H9 (cell line): ENCODE measurements at regions not wholly inside any gene's neighbourhood (a gene's known extent, or its start where the extent isn't known, plus 50 kb on each side); places are given as distances from the start of the nearest gene placed in this dataset.

Source experiments
- DNase-seq: peaks from one replicate; pipeline ENCODE4 v3.0.0-alpha.2; 2017
- H2AFZ ChIP-seq: one replicate; pipeline ENCODE4 v1.6.1; 2013; ENCODE audit warnings: mild to moderate bottlenecking, low read length, control low read depth, moderate library complexity
- H2AK5ac ChIP-seq: 2 replicates; pipeline ENCODE4 v1.6.1; 2013; ENCODE audit warnings: low read length, control low read depth, mixed read lengths; ENCODE audit not compliant: insufficient read length
- H2BK120ac ChIP-seq: one replicate; pipeline ENCODE4 v1.6.1; 2013; ENCODE audit warnings: low read depth, mild to moderate bottlenecking, low read length, control low read depth, inconsistent platforms; ENCODE audit not compliant: poor library complexity, severe bottlenecking
- H2BK12ac ChIP-seq: 2 replicates; pipeline ENCODE4 v1.6.1; 2013; ENCODE audit warnings: low read length, control low read depth, mixed read lengths, low read depth; ENCODE audit not compliant: insufficient read length
- H2BK15ac ChIP-seq: 2 replicates; pipeline ENCODE4 v1.6.1; 2013; ENCODE audit warnings: low read depth, low read length, control low read depth
- H2BK20ac ChIP-seq: one replicate; pipeline ENCODE4 v1.6.1; 2013; ENCODE audit warnings: low read depth, mild to moderate bottlenecking, low read length, control low read depth, inconsistent platforms; ENCODE audit not compliant: poor library complexity, severe bottlenecking
- H2BK5ac ChIP-seq: 2 replicates; pipeline ENCODE4 v1.6.1; 2013; ENCODE audit warnings: low read length, control low read depth, mixed read lengths; ENCODE audit not compliant: insufficient read length
- H3K14ac ChIP-seq: 2 replicates; pipeline ENCODE4 v1.6.1; 2013; ENCODE audit warnings: low read length, control low read depth; ENCODE audit not compliant: insufficient read depth
- H3K18ac ChIP-seq: 2 replicates; pipeline ENCODE4 v1.6.1; 2013; ENCODE audit warnings: low read depth, mild to moderate bottlenecking, mixed read lengths, low read length, control low read depth; ENCODE audit not compliant: insufficient read length
- H3K23ac ChIP-seq: 2 replicates; pipeline ENCODE4 v1.6.1; 2013; ENCODE audit warnings: low read length, control low read depth, mixed read lengths, low read depth; ENCODE audit not compliant: insufficient read length
- H3K23me2 ChIP-seq: 2 replicates; pipeline ENCODE4 v1.6.1; 2013; ENCODE audit warnings: low read depth, mild to moderate bottlenecking, mixed read lengths, low read length, control low read depth; ENCODE audit not compliant: insufficient read length, poor library complexity, severe bottlenecking
- H3K27ac ChIP-seq: 2 replicates; pipeline ENCODE4 v1.5.1; 2013; ENCODE audit warnings: low read length, control low read depth, mixed read lengths, low read depth; ENCODE audit not compliant: insufficient read length
- H3K27me3 ChIP-seq: 2 replicates; pipeline ENCODE4 v1.6.1; 2013; ENCODE audit warnings: low read length, control low read depth, inconsistent platforms; ENCODE audit not compliant: insufficient read depth
- H3K4ac ChIP-seq: 2 replicates; pipeline ENCODE4 v1.6.1; 2013; ENCODE audit warnings: low read depth, mild to moderate bottlenecking, control low read depth, inconsistent platforms, low read length, moderate library complexity
- H3K4me1 ChIP-seq: 2 replicates; pipeline ENCODE4 v1.6.1; 2013; ENCODE audit warnings: low read length, control low read depth, inconsistent platforms; ENCODE audit not compliant: insufficient read depth
- H3K4me2 ChIP-seq: 2 replicates; pipeline ENCODE4 v1.6.1; 2013; ENCODE audit warnings: low read length, control low read depth, mixed read lengths; ENCODE audit not compliant: insufficient read length, insufficient read depth
- H3K56ac ChIP-seq: 2 replicates; pipeline ENCODE4 v1.6.1; 2013; ENCODE audit warnings: low read depth, mild to moderate bottlenecking, mixed read lengths, low read length, control low read depth; ENCODE audit not compliant: insufficient read length
- H3K79me1 ChIP-seq: 2 replicates; pipeline ENCODE4 v1.6.1; 2013; ENCODE audit warnings: low read depth, mild to moderate bottlenecking, moderate library complexity, low read length, control low read depth, inconsistent platforms; ENCODE audit not compliant: insufficient read depth, poor library complexity, severe bottlenecking
- H3K79me2 ChIP-seq: 2 replicates; pipeline ENCODE4 v1.6.1; 2013; ENCODE audit warnings: low read length, control low read depth, inconsistent platforms; ENCODE audit not compliant: insufficient read depth
- H3K9ac ChIP-seq: 2 replicates; pipeline ENCODE4 v1.6.1; 2013; ENCODE audit warnings: low read length, control low read depth, mixed read lengths; ENCODE audit not compliant: insufficient read length; ENCODE audit errors: extremely low read depth
- H3K9me3 ChIP-seq: one replicate; pipeline ENCODE4 v1.6.1; 2013; ENCODE audit warnings: low read depth, low read length, inconsistent platforms; ENCODE audit not compliant: control insufficient read depth
- H3T11ph ChIP-seq: one replicate; pipeline ENCODE4 v1.6.1; 2013; ENCODE audit warnings: mild to moderate bottlenecking, low read length, control low read depth, inconsistent platforms
- H4K20me1 ChIP-seq: one replicate; pipeline ENCODE4 v1.6.1; 2013; ENCODE audit not compliant: control insufficient read depth, insufficient read length, insufficient read depth
- H4K5ac ChIP-seq: 2 replicates; pipeline ENCODE4 v1.6.1; 2013; ENCODE audit warnings: low read depth, mild to moderate bottlenecking, mixed read lengths, low read length, control low read depth; ENCODE audit not compliant: insufficient read length
- H4K8ac ChIP-seq: replicated peaks from 2 replicates; pipeline ENCODE4 v1.6.1; 2013; ENCODE audit warnings: low read length, control low read depth, mixed read lengths, low read depth; ENCODE audit not compliant: insufficient read length
- H4K91ac ChIP-seq: 2 replicates; pipeline ENCODE4 v1.6.1; 2013; ENCODE audit warnings: low read depth, mild to moderate bottlenecking, moderate library complexity, mixed read lengths, low read length, control low read depth; ENCODE audit not compliant: insufficient read length
- H3K27ac Mint-ChIP-seq, 3 experiments: 2 replicates in 2 of 3; 3 replicates in 1 of 3; pipeline ENCODE4 v1.8.0; 2020 to 2021; ENCODE audit warnings: mixed read lengths in 3 of 3, mild to moderate bottlenecking in 1 of 3, moderate library complexity in 1 of 3
- H3K27me3 Mint-ChIP-seq: 2 replicates; pipeline ENCODE4 v1.8.0; 2021; ENCODE audit warnings: low read depth, mild to moderate bottlenecking, moderate library complexity, mixed read lengths
- H3K36me3 Mint-ChIP-seq, 3 experiments: 2 replicates in 2 of 3; 3 replicates in 1 of 3; pipeline ENCODE4 v1.8.0; 2020 to 2021; ENCODE audit warnings: low read depth in 3 of 3, mixed read lengths in 3 of 3; ENCODE audit not compliant: insufficient read depth in 1 of 3
- H3K4me1 Mint-ChIP-seq, 2 experiments: 2 replicates each; pipeline ENCODE4 v1.8.0; 2020; ENCODE audit warnings: mixed read lengths in 2 of 2
- H3K4me3 Mint-ChIP-seq, 2 experiments: 2 replicates in 1 of 2; 3 replicates in 1 of 2; pipeline ENCODE4 v1.8.0; 2020 to 2021; ENCODE audit warnings: mild to moderate bottlenecking in 2 of 2, mixed read lengths in 2 of 2, moderate library complexity in 1 of 2
- H3K9me3 Mint-ChIP-seq, 2 experiments: 2 replicates in 1 of 2; 3 replicates in 1 of 2; pipeline ENCODE4 v1.8.0; 2020; ENCODE audit warnings: mild to moderate bottlenecking in 2 of 2, mixed read lengths in 2 of 2, moderate library complexity in 1 of 2
- WGBS: extraction: QIAGEN DNeasy Blood & Tissue Kit; methylation state at CpG from one replicate; pipeline ENCODE4 v1.1.7; 2013; ENCODE audit warnings: missing lambda C conversion rate, low lambda C conversion rate, mixed read lengths; ENCODE audit not compliant: insufficient read length; ENCODE audit errors: extremely low coverage; 5-methylcytosine and 5-hydroxymethylcytosine counted together
- TF ChIP-seq, protein P1 (sequence below): fragments of 200-600 bp; sonication (generic); conservative IDR thresholded peaks from 3 replicates; pipeline ENCODE4 v1.8.0; 2021; ENCODE audit warnings: antibody characterized with exemption, mild to moderate bottlenecking

DNA sequence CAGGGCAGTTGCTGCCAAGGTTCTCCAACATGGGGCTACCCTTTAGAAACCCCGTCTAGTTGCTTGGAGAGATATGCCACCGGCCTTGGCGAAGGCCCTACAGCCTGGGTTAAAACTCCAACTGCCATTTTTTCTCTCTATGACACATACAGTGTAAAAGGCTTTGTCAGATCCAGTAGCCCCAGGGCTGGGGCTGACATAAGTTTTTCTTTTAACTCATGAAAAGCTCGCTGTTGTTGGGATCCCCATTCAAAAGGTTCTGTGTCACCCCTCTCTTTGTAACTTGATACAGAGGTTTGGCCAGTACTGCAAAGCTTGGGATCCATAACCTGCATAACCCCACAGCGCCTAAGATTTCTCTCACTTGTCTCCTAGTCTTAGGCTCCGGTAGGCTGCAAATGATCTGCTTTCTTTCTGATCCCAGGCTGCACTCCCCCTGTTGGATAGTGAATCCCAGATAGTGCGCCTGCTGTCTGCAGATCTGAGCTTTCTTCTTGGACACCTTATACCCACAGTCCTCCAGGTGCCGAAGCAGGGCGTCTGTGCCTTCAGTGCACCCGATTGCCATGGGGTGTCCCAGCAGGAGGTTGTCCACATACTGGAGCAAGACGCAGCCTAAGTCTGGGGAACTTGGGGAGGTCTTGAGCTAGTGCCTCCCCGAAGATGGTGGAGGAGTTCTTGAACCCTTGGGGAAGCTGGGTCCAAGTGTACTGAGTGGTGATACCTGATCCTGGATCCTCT, 406.2 kb downstream of the TGFB2 start:
- H3K36me3 Mint-ChIP-seq, result 0 out of 7 replicates have a peak, but pooled peaks cover 0 to 4% (median 0%) of the 10 kb centered on the region in 3 experiments
- DNase-seq, result no peak
- Histone ChIP-seq H2BK120ac (no peak overlapping the region), H2AK5ac (no peak overlapping the region), H3T11ph (no peak overlapping the region), H3K4ac (no peak overlapping the region), H3K79me1 (no peaks in the 10 kb centered on the region), H2BK15ac (no peak overlapping the region), H3K27me3 (no peaks in the 10 kb centered on the region), H3K23ac (no peak overlapping the region), H3K9ac (no peak overlapping the region), H2BK5ac (no peak overlapping the region), H3K18ac (no peak overlapping the region), H2AFZ (no peak overlapping the region), H3K56ac (no peak overlapping the region), H4K5ac (no peak overlapping the region), H3K4me1 (no peaks in the 10 kb centered on the region), H3K9me3 (no peaks in the 10 kb centered on the region), H2BK12ac (no peak overlapping the region), H4K20me1 (no peaks in the 10 kb centered on the region), H4K91ac (no peak overlapping the region), H3K4me2 (no peak overlapping the region), H3K14ac (no peak overlapping the region), H3K23me2 (no peaks in the 10 kb centered on the region), H2BK20ac (no peak overlapping the region), H4K8ac (no peak overlapping the region), H3K27ac (no peak overlapping the region), H3K79me2 (no peaks in the 10 kb centered on the region)
- WGBS, result no CpG with 5 or more reads among the region's 12 CpGs
- no peak overlapping the region for H3K4me3 Mint-ChIP-seq
- H3K9me3 Mint-ChIP-seq, result peaks cover 2 to 8% of the 10 kb centered on the region in 2 experiments; a peak in 4 of 5 replicates
- H3K27me3 Mint-ChIP-seq, result no peaks in the 10 kb centered on the region
- H3K4me1 Mint-ChIP-seq, result peaks cover 0 to 7% of the 10 kb centered on the region in 2 experiments; a peak in 2 of 4 replicates
- no peak overlapping the region for H3K27ac Mint-ChIP-seq
- TF ChIP-seq, protein P1, sequence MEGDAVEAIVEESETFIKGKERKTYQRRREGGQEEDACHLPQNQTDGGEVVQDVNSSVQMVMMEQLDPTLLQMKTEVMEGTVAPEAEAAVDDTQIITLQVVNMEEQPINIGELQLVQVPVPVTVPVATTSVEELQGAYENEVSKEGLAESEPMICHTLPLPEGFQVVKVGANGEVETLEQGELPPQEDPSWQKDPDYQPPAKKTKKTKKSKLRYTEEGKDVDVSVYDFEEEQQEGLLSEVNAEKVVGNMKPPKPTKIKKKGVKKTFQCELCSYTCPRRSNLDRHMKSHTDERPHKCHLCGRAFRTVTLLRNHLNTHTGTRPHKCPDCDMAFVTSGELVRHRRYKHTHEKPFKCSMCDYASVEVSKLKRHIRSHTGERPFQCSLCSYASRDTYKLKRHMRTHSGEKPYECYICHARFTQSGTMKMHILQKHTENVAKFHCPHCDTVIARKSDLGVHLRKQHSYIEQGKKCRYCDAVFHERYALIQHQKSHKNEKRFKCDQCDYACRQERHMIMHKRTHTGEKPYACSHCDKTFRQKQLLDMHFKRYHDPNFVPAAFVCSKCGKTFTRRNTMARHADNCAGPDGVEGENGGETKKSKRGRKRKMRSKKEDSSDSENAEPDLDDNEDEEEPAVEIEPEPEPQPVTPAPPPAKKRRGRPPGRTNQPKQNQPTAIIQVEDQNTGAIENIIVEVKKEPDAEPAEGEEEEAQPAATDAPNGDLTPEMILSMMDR, result no peak
